ENCODE measurements at regions not wholly inside any gene's neighbourhood (a gene's known extent, or its start where the extent isn't known, plus 50 kb on each side); places are given as distances from the start of the nearest gene placed in this dataset.

DNA sequence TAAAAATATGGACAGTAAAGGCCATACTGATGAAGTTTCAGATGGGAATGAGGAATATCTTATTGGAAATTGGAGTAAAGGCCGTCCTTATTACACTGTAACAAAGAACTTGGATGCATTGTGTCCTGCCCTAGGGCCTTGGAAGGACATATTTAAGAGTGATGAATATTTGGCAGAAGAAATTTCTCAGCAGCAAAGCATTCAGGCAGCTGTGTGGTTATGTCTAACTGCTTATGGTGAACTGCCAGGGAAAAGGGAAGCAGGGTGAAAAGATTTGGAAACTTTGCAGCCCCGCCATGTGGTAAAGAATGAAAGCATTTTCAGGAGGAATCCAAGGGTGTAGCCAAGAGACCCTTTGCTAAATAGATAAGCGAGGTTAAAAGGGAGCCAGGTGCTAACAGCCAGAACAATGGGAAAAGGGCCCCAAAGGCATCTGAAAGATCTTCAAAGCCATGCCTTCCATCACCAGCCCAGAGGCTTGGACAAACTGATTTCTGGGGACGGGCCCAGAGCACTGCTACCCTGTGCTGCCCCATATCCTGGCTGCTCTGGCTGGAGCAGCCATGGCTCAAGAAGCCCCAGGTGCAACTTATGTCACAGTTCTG, 200.0 kb downstream of the PTPRU start:
- no peak for TF ChIP-seq FOXM1 (IDR thresholded peaks at IDR 0.05; ENCODE audit: borderline replicate concordance)
- no peak for TF ChIP-seq NFRKB (IDR thresholded peaks at IDR 0.05)
